HG02973 (cell line): ENCODE measurements at regions not wholly inside any gene's neighbourhood (a gene's known extent, or its start where the extent isn't known, plus 50 kb on each side); places are given as distances from the start of the nearest gene placed in this dataset.
"Not testable (repeated sequence)": the region's sequence is repeated elsewhere in the genome, so short reads cannot be mapped to it uniquely, and the experiment has no call there.

Experiments
- ATAC-seq: cut with Tn5 transposase; IDR thresholded peaks from one replicate; pipeline ENCODE4 v1.9.1; 2021; ENCODE audit warnings: moderate library complexity; ENCODE audit not compliant: unreplicated experiment

GRCh38 chr20:40634891-40635290 lies 54.1 kb downstream of the MAFB start:
- no peak for ATAC-seq

GRCh38 chr20:40633123-40633850 lies 55.7 kb downstream of the MAFB start:
- ATAC-seq, result no peak

- ATAC-seq, result no peak
Measured at GRCh38 chr20:40632346-40632976, 56.6 kb downstream of the MAFB start.

GRCh38 chr20:40631119-40631631 lies 57.9 kb downstream of the MAFB start:
- ATAC-seq, result no peak

GRCh38 chr20:40630713-40631112 lies 58.3 kb downstream of the MAFB start:
- ATAC-seq, result no peak

- ATAC-seq, result no peak
Measured at GRCh38 chr20:40630099-40630498, 58.9 kb downstream of the MAFB start.

GRCh38 chr20:40628877-40629276 lies 60.2 kb downstream of the MAFB start:
- ATAC-seq, result no peak

- not testable (repeated sequence) for ATAC-seq
Measured at GRCh38 chr20:40619053-40619452, 70.0 kb downstream of the MAFB start.

GRCh38 chr20:40617594-40617993 lies 71.4 kb downstream of the MAFB start:
- ATAC-seq, result no peak

GRCh38 chr20:40612837-40613236 lies 76.2 kb downstream of the MAFB start:
- ATAC-seq, result no peak

- ATAC-seq, result no peak
Measured at GRCh38 chr20:40612247-40612646, 76.8 kb downstream of the MAFB start.

GRCh38 chr20:40610730-40611129 lies 78.3 kb downstream of the MAFB start:
- ATAC-seq, result no peak

GRCh38 chr20:40607927-40608326 lies 81.1 kb downstream of the MAFB start:
- ATAC-seq, result no peak

- ATAC-seq, result no peak
Measured at GRCh38 chr20:40606660-40607059, 82.4 kb downstream of the MAFB start.

GRCh38 chr20:40606237-40606636 lies 82.8 kb downstream of the MAFB start:
- ATAC-seq, result no peak

GRCh38 chr20:40604416-40604815 lies 84.6 kb downstream of the MAFB start:
- ATAC-seq, result no peak

GRCh38 chr20:40603057-40603651 lies 85.9 kb downstream of the MAFB start:
- no peak for ATAC-seq

GRCh38 chr20:40602381-40602780 lies 86.7 kb downstream of the MAFB start:
- no peak for ATAC-seq

- no peak for ATAC-seq
Measured at GRCh38 chr20:40600441-40601219, 88.4 kb downstream of the MAFB start.

- ATAC-seq, result no peak
Measured at GRCh38 chr20:40599987-40600386, 89.0 kb downstream of the MAFB start.

GRCh38 chr20:40592941-40593340 lies 96.1 kb downstream of the MAFB start:
- no peak for ATAC-seq
